ENCODE measurements at regions not wholly inside any gene's neighbourhood (a gene's known extent, or its start where the extent isn't known, plus 50 kb on each side); places are given as distances from the start of the nearest gene placed in this dataset.

- Histone ChIP-seq H3K27ac (ENCODE audit: low read depth, low read length) (no peak overlapping the region), H3K27me3 (ENCODE audit: control insufficient read depth in 2 of 2, insufficient read depth in 2 of 2, low read length in 2 of 2) (no peaks in the 10 kb centered on the region), H3K4me3 (ENCODE audit: low read length) (no peak overlapping the region), H3K9me3 (ENCODE audit: control insufficient read depth in 2 of 3, low read length in 3 of 3) (no peaks in the 10 kb centered on the region), H3K36me3 (ENCODE audit: control insufficient read depth in 2 of 3, insufficient read depth in 3 of 3, low read length in 3 of 3) (no peaks in the 10 kb centered on the region), H3K4me1 (ENCODE audit: control insufficient read depth in 2 of 2, insufficient read depth in 2 of 2, low read length in 2 of 2) (no peaks in the 10 kb centered on the region)
- no peak overlapping the region for H3K27ac Mint-ChIP-seq
- H3K9me3 Mint-ChIP-seq: no peaks in the 10 kb centered on the region
- H3K27me3 Mint-ChIP-seq: no peaks in the 10 kb centered on the region
- peaks cover 0 to 11% (median 0%) of the 10 kb centered on the region in 7 donors for H3K4me1 Mint-ChIP-seq
- H3K4me3 Mint-ChIP-seq: peak overlapping the region in 1 of 10 donors; percentile 26
- H3K36me3 Mint-ChIP-seq: no peaks in the 10 kb centered on the region
- intact Hi-C loops (cut with micrococcal nuclease): no loop called here
- ATAC-seq (no peak), DNase-seq (peak in 2 of 9 donors; percentile 1 to 7)
- ChIA-PET CTCF (no interaction called here), POLR2A (no interaction called here)
Observed at GRCh38 chr4:163922302-163922701, 427.8 kb downstream of the TMA16 start.

- DNase-seq: no peak
- no peaks in the 10 kb centered on the region for H3K27me3 Mint-ChIP-seq
- CTCF ChIA-PET: no interaction called here
- H3K27ac Mint-ChIP-seq: no peak overlapping the region
- Histone ChIP-seq H3K36me3 (ENCODE audit: control insufficient read depth in 2 of 3, insufficient read depth in 3 of 3, low read length in 3 of 3) (no peaks in the 10 kb centered on the region), H3K9me3 (ENCODE audit: control insufficient read depth in 2 of 3, low read length in 3 of 3) (no peaks in the 10 kb centered on the region), H3K27ac (ENCODE audit: low read depth, low read length) (no peak overlapping the region), H3K27me3 (ENCODE audit: control insufficient read depth in 2 of 2, insufficient read depth in 2 of 2, low read length in 2 of 2) (no peaks in the 10 kb centered on the region), H3K4me1 (ENCODE audit: control insufficient read depth in 2 of 2, insufficient read depth in 2 of 2, low read length in 2 of 2) (no peaks in the 10 kb centered on the region), H3K4me3 (ENCODE audit: low read length) (no peak overlapping the region)
- POLR2A ChIA-PET: no interaction called here
- H3K4me1 Mint-ChIP-seq: peaks cover 0 to 11% (median 0%) of the 10 kb centered on the region in 7 donors
- no peak for ATAC-seq
- H3K36me3 Mint-ChIP-seq: no peaks in the 10 kb centered on the region
- intact Hi-C loops (cut with micrococcal nuclease): no loop called here
- H3K9me3 Mint-ChIP-seq: no peaks in the 10 kb centered on the region
- no peak overlapping the region for H3K4me3 Mint-ChIP-seq
Observed at GRCh38 chr4:163923092-163923491, 428.6 kb downstream of the TMA16 start.

DNA sequence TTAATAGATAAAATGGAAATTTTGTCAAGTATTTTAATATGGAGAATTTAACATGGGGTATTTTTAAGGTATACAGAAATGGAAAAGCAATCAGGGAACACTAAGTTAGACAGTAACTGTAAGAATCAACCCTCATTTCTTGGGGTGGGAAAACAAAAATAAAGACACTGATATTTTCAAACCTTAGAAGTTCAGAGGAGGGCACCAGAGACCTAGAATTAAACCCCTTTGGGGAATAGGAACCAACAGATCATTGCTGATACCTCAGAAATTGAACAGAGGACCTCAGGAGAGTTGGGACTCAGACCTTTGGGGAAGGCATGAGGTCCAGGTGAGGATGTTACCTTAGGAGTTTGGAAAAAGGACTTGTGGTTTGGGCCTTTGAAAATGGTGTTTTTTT is 435.6 kb downstream of the TMA16 start:
- no peaks in the 10 kb centered on the region for H3K9me3 ChIP-seq (ENCODE audit: control insufficient read depth in 2 of 3, low read length in 3 of 3)
- H3K27ac ChIP-seq (ENCODE audit: low read depth, low read length): no peak overlapping the region
- H3K9me3 Mint-ChIP-seq: peaks cover 0 to 5% (median 0%) of the 10 kb centered on the region in 11 donors
- H3K27me3 ChIP-seq (ENCODE audit: control insufficient read depth in 2 of 2, insufficient read depth in 2 of 2, low read length in 2 of 2): no peaks in the 10 kb centered on the region
- CTCF ChIA-PET: interaction anchor here (0.8 kb wide), 1 partner anchor 81 kb away, joined by 3 read pairs; no protein-coding TSS in a partner anchor
- H3K27me3 Mint-ChIP-seq: no peaks in the 10 kb centered on the region
- no peak for ATAC-seq
- H3K4me3 Mint-ChIP-seq: no peak overlapping the region
- H3K4me1 ChIP-seq (ENCODE audit: control insufficient read depth in 2 of 2, insufficient read depth in 2 of 2, low read length in 2 of 2): no peaks in the 10 kb centered on the region
- H3K4me3 ChIP-seq (ENCODE audit: low read length): no peak overlapping the region
- no peaks in the 10 kb centered on the region for H3K36me3 Mint-ChIP-seq
- no peak overlapping the region for H3K27ac Mint-ChIP-seq
- no peaks in the 10 kb centered on the region for H3K4me1 Mint-ChIP-seq
- intact Hi-C loops (cut with micrococcal nuclease): no loop called here
- no peak for DNase-seq
- no peaks in the 10 kb centered on the region for H3K36me3 ChIP-seq (ENCODE audit: control insufficient read depth in 2 of 3, insufficient read depth in 3 of 3, low read length in 3 of 3)
- POLR2A ChIA-PET: no interaction called here

DNA sequence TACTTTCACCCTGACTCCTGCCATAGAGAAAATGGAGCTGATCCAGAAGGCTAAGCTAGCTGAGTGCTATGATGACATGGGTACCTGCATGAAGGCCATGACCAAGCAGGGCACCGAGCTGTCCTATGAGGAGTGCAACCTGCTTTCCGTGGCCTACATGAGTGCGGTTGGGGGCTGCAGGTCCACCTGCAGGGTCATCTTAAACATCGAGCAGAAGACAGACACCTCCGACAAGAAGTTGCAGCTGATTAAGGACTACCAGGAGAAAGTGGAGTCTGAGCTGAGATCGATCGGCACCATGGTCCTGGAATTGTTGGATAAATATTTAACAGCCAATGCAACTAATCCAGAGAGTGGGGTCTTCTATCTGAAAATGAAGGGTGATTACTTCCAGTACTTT is 438.0 kb downstream of the TMA16 start:
- ChIA-PET POLR2A (no interaction called here), CTCF (no interaction called here)
- H3K27me3 ChIP-seq (ENCODE audit: control insufficient read depth in 2 of 2, insufficient read depth in 2 of 2, low read length in 2 of 2): no peaks in the 10 kb centered on the region
- no peaks in the 10 kb centered on the region for H3K36me3 ChIP-seq (ENCODE audit: control insufficient read depth in 2 of 3, insufficient read depth in 3 of 3, low read length in 3 of 3)
- DNase-seq (no peak), ATAC-seq (no peak)
- no peaks in the 10 kb centered on the region for H3K4me1 Mint-ChIP-seq
- intact Hi-C loops (cut with micrococcal nuclease): no loop called here
- H3K9me3 Mint-ChIP-seq: peaks cover 0 to 5% (median 0%) of the 10 kb centered on the region in 11 donors
- H3K4me1 ChIP-seq (ENCODE audit: control insufficient read depth in 2 of 2, insufficient read depth in 2 of 2, low read length in 2 of 2): no peaks in the 10 kb centered on the region
- H3K27ac ChIP-seq (ENCODE audit: low read depth, low read length): no peak overlapping the region
- no peak overlapping the region for H3K27ac Mint-ChIP-seq
- H3K27me3 Mint-ChIP-seq: no peaks in the 10 kb centered on the region
- H3K36me3 Mint-ChIP-seq: no peaks in the 10 kb centered on the region
- H3K4me3 Mint-ChIP-seq: no peak overlapping the region
- no peak overlapping the region for H3K4me3 ChIP-seq (ENCODE audit: low read length)
- no peaks in the 10 kb centered on the region for H3K9me3 ChIP-seq (ENCODE audit: control insufficient read depth in 2 of 3, low read length in 3 of 3)

- CTCF ChIA-PET: no interaction called here
- no peak for DNase-seq
Observed at GRCh38 chr4:163939597-163939996, 445.1 kb downstream of the TMA16 start.

DNA sequence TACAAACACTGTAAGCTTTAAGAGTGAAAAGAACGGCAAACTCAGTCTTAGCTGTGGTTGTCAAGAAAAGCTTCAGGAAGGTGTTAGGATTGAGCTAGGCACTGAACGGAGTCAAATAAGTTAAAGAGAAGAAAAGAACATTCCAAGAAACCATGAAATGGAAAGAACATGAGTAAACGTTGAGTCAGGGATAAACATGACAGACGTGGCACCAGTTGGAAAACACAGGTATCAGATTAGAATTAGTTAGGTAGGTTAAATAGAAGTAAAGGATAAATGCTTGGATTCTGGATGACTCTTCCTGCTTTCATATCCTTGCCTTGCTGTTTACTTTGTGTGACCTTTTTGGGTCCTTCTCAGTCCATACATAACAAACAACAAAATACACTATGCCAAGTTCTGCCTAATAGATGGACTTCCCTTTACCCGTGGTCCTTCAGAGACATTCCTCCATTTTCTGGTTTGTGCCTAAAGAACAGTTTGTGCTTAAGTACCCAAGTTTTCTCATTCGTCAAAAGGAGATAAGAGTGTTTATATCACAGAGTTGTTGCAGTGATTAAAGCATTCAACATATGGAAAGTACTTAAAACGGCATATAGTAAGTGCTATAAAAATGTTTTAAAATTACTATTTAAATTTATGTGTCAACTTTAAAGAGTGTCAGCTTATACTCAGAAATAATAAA is 446.9 kb downstream of the TMA16 start:
- no peaks in the 10 kb centered on the region for H3K27me3 ChIP-seq (ENCODE audit: control insufficient read depth in 2 of 2, insufficient read depth in 2 of 2, low read length in 2 of 2)
- POLR2A ChIA-PET: no interaction called here
- H3K36me3 ChIP-seq (ENCODE audit: control insufficient read depth in 2 of 3, insufficient read depth in 3 of 3, low read length in 3 of 3): no peaks in the 10 kb centered on the region
- no peak overlapping the region for H3K4me3 Mint-ChIP-seq
- CTCF ChIA-PET: no interaction called here
- no peak for ATAC-seq
- no peak for DNase-seq
- H3K36me3 Mint-ChIP-seq: no peaks in the 10 kb centered on the region
- intact Hi-C loops (cut with micrococcal nuclease): no loop called here
- no peak overlapping the region for H3K4me3 ChIP-seq (ENCODE audit: low read length)
- H3K9me3 Mint-ChIP-seq: peaks cover 0 to 13% (median 3%) of the 10 kb centered on the region in 11 donors
- no peaks in the 10 kb centered on the region for H3K27me3 Mint-ChIP-seq
- no peak overlapping the region for H3K27ac ChIP-seq (ENCODE audit: low read depth, low read length)
- H3K4me1 ChIP-seq (ENCODE audit: control insufficient read depth in 2 of 2, insufficient read depth in 2 of 2, low read length in 2 of 2): no peaks in the 10 kb centered on the region
- H3K9me3 ChIP-seq (ENCODE audit: control insufficient read depth in 2 of 3, low read length in 3 of 3): no peaks in the 10 kb centered on the region
- H3K27ac Mint-ChIP-seq: no peak overlapping the region
- H3K4me1 Mint-ChIP-seq: no peaks in the 10 kb centered on the region

More at GRCh38 chr4:163939597-163939996, 445.1 kb downstream of the TMA16 start:
- Histone ChIP-seq H3K36me3 (ENCODE audit: control insufficient read depth in 2 of 3, insufficient read depth in 3 of 3, low read length in 3 of 3) (no peaks in the 10 kb centered on the region), H3K4me3 (ENCODE audit: low read length) (no peak overlapping the region), H3K4me1 (ENCODE audit: control insufficient read depth in 2 of 2, insufficient read depth in 2 of 2, low read length in 2 of 2) (no peaks in the 10 kb centered on the region), H3K27ac (ENCODE audit: low read depth, low read length) (no peak overlapping the region), H3K27me3 (ENCODE audit: control insufficient read depth in 2 of 2, insufficient read depth in 2 of 2, low read length in 2 of 2) (no peaks in the 10 kb centered on the region), H3K9me3 (ENCODE audit: control insufficient read depth in 2 of 3, low read length in 3 of 3) (no peaks in the 10 kb centered on the region)
- no peak for ATAC-seq
- Mint-ChIP-seq H3K9me3 (peaks cover 0 to 13% (median 4%) of the 10 kb centered on the region in 11 donors), H3K27ac (no peak overlapping the region), H3K4me1 (no peaks in the 10 kb centered on the region), H3K36me3 (no peaks in the 10 kb centered on the region), H3K4me3 (no peak overlapping the region), H3K27me3 (no peaks in the 10 kb centered on the region)
- POLR2A ChIA-PET: no interaction called here
- intact Hi-C loops (cut with micrococcal nuclease): no loop called here

- intact Hi-C loops (cut with micrococcal nuclease): no loop called here
- H3K27me3 Mint-ChIP-seq: no peaks in the 10 kb centered on the region
- H3K4me1 ChIP-seq (ENCODE audit: control insufficient read depth in 2 of 2, insufficient read depth in 2 of 2, low read length in 2 of 2): no peaks in the 10 kb centered on the region
Observed at GRCh38 chr4:163948920-163949455, 454.5 kb downstream of the TMA16 start.

More at GRCh38 chr4:163948920-163949455, 454.5 kb downstream of the TMA16 start:
- no peaks in the 10 kb centered on the region for H3K9me3 ChIP-seq (ENCODE audit: control insufficient read depth in 2 of 3, low read length in 3 of 3)
- peaks cover 0 to 4% (median 0%) of the 10 kb centered on the region in 5 donors for H3K36me3 Mint-ChIP-seq
- peaks cover 0 to 3% (median 0%) of the 10 kb centered on the region in 11 donors for H3K9me3 Mint-ChIP-seq
- peaks cover 0 to 4% (median 0%) of the 10 kb centered on the region in 7 donors for H3K4me1 Mint-ChIP-seq
- H3K4me3 Mint-ChIP-seq: no peak overlapping the region
- DNase-seq: no peak
- no peak for ATAC-seq
- no peak overlapping the region for H3K4me3 ChIP-seq (ENCODE audit: low read length)
- ChIA-PET POLR2A (no interaction called here), CTCF (no interaction called here)
- H3K27me3 ChIP-seq (ENCODE audit: control insufficient read depth in 2 of 2, insufficient read depth in 2 of 2, low read length in 2 of 2): no peaks in the 10 kb centered on the region
- no peaks in the 10 kb centered on the region for H3K36me3 ChIP-seq (ENCODE audit: control insufficient read depth in 2 of 3, insufficient read depth in 3 of 3, low read length in 3 of 3)
- H3K27ac ChIP-seq (ENCODE audit: low read depth, low read length): no peak overlapping the region
- no peak overlapping the region for H3K27ac Mint-ChIP-seq
